HCT116 (cell line): ENCODE measurements at regions not wholly inside any gene's neighbourhood (a gene's known extent, or its start where the extent isn't known, plus 50 kb on each side); places are given as distances from the start of the nearest gene placed in this dataset.

ENCODE experiments used
- ATAC-seq: fragments of 200-7000 bp; cut with Tn5 transposase; 2 replicates; pipeline ENCODE4 v1.9.1; 2020; ENCODE audit warnings: mild to moderate bottlenecking, moderate library complexity
- BruUV-seq: library from RNA; stranded (reverse); fragments of 400-500 nt; replicated peaks from 2 replicates; lab custom pipeline; 2021; lab: Mats Ljungman, UMichigan
- CTCF ChIA-PET: fragments of 300-600 bp; sonication (Branson Sonifier 250); formaldehyde crosslinking; loops from one replicate; lab custom pipeline; 2021; ENCODE audit warnings: antibody characterized with exemption; lab: Charles Lee
- POLR2A ChIA-PET: fragments of 300-600, 350-600 bp; sonication (Branson Sonifier 250); formaldehyde crosslinking; loops from one replicate; lab custom pipeline; 2021; ENCODE audit warnings: antibody characterized with exemption; lab: Charles Lee
- RAD21 ChIA-PET, 2 experiments: fragments of 300-600 bp; sonication (Branson Sonifier 250); formaldehyde crosslinking; loops; one replicate each; lab custom pipeline; 2023; ENCODE audit warnings: low total read pairs in 2 of 2; ENCODE audit not compliant: uncharacterized antibody in 2 of 2, unreplicated experiment in 2 of 2, low non-redundant PET in 1 of 2; lab: Charles Lee
- DNase-seq: peaks from one replicate; pipeline ENCODE4 v3.0.0-alpha.2; 2010; ENCODE audit warnings: low read depth, low spot score
- H2AFZ ChIP-seq: fragments of 200-600 bp; shearing (Covaris generic), sonication (generic); 2 replicates; pipeline ENCODE4 v1.6.1; 2017; ENCODE audit warnings: low read depth, mixed run types, mixed read lengths, antibody characterized with exemption, low read length; ENCODE audit not compliant: poor library complexity, severe bottlenecking
- H3K27ac ChIP-seq: 2 replicates; pipeline ENCODE4 v1.5.1; 2012; ENCODE audit warnings: low read depth, low read length
- H3K27me3 ChIP-seq: fragments of 200-600 bp; sonication (generic); 2 replicates; pipeline ENCODE4 v1.6.1; 2016; ENCODE audit warnings: mixed run types, low read length, mixed read lengths; ENCODE audit not compliant: insufficient read depth
- H3K36me3 ChIP-seq, 2 experiments: fragments of 200-500 bp in 1 of 2; fragments of 200-600 bp in 1 of 2; sonication (Bioruptor generic) in 1 of 2; sonication (generic) in 1 of 2; 2 replicates each; pipeline versions ENCODE4 v1.5.1 to v1.6.1; 2014 to 2016; ENCODE audit warnings: low read length in 2 of 2, inconsistent platforms in 1 of 2, mixed read lengths in 1 of 2, mixed run types in 1 of 2; ENCODE audit not compliant: insufficient read depth in 2 of 2, control insufficient read depth in 1 of 2
- H3K4me1 ChIP-seq, 2 experiments: fragments of 200-600 bp in 1 of 2; sonication (generic) in 1 of 2; 2 replicates each; pipeline versions ENCODE4 v1.5.1 to v1.6.1; 2012 to 2017; ENCODE audit warnings: low read length in 2 of 2, inconsistent platforms in 1 of 2, mild to moderate bottlenecking in 1 of 2, mixed read lengths in 1 of 2, mixed run types in 1 of 2, moderate library complexity in 1 of 2; ENCODE audit not compliant: insufficient read depth in 2 of 2, control insufficient read depth in 1 of 2
- H3K4me2 ChIP-seq: fragments of 200-600 bp; sonication (generic); 2 replicates; pipeline ENCODE4 v1.6.1; 2017; ENCODE audit warnings: mixed run types, low read length, mixed read lengths
- H3K4me3 ChIP-seq, 2 experiments: fragments of 200-600 bp in 1 of 2; sonication (generic) in 1 of 2; replicated peaks in 1 of 2; 2 replicates each; pipeline ENCODE4 v1.5.1; 2011 to 2016; ENCODE audit warnings: low read length in 2 of 2, control low read depth in 1 of 2, low read depth in 1 of 2, mild to moderate bottlenecking in 1 of 2, mixed read lengths in 1 of 2, mixed run types in 1 of 2
- H3K79me2 ChIP-seq: fragments of 200-600 bp; sonication (generic); 2 replicates; pipeline ENCODE4 v1.6.1; 2017; ENCODE audit warnings: mild to moderate bottlenecking, mixed run types, low read length, moderate library complexity, mixed read lengths; ENCODE audit not compliant: insufficient read depth
- H3K9ac ChIP-seq: fragments of 200-600 bp; sonication (generic); 2 replicates; pipeline ENCODE4 v1.6.1; 2016; ENCODE audit warnings: low read length, mixed read lengths
- H3K9me2 ChIP-seq: fragments of 200-600 bp; sonication (generic), shearing (Covaris generic); 2 replicates; pipeline ENCODE4 v1.6.1; 2017; ENCODE audit warnings: mixed run types, mild to moderate bottlenecking, moderate library complexity; ENCODE audit not compliant: insufficient read depth
- H3K9me3 ChIP-seq, 2 experiments: fragments of 200-500 bp in 1 of 2; fragments of 200-600 bp in 1 of 2; sonication (Bioruptor generic) in 1 of 2; sonication (generic) in 1 of 2; 2 replicates each; pipeline ENCODE4 v1.6.1; 2014 to 2017; ENCODE audit warnings: low read length in 2 of 2, mixed read lengths in 2 of 2, inconsistent platforms in 1 of 2, low read depth in 1 of 2, mild to moderate bottlenecking in 1 of 2, mixed run types in 1 of 2, moderate library complexity in 1 of 2; ENCODE audit not compliant: control insufficient read depth in 1 of 2, insufficient read depth in 1 of 2
- H4K20me1 ChIP-seq: fragments of 200-600 bp; sonication (generic), shearing (Covaris generic); 2 replicates; pipeline ENCODE4 v1.6.1; 2017; ENCODE audit warnings: mixed run types, mild to moderate bottlenecking, moderate library complexity; ENCODE audit not compliant: insufficient read depth
- CEBPB ChIP-seq: IDR thresholded peaks from 2 replicates; pipeline ENCODE4 v1.6.1; 2012; ENCODE audit warnings: low read depth
- ELF1 ChIP-seq: IDR thresholded peaks from 2 replicates; pipeline ENCODE4 v1.6.1; 2012; ENCODE audit warnings: low read depth, borderline replicate concordance
- FOSL1 ChIP-seq: IDR thresholded peaks from 2 replicates; pipeline ENCODE4 v1.6.1; 2012; ENCODE audit warnings: low read depth
- JUND ChIP-seq: IDR thresholded peaks from 2 replicates; pipeline ENCODE4 v1.6.1; 2012
- MAX ChIP-seq: IDR thresholded peaks from 2 replicates; pipeline ENCODE4 v1.6.1; 2012
- SIN3A ChIP-seq: IDR thresholded peaks from 2 replicates; pipeline ENCODE4 v1.6.1; 2012; ENCODE audit warnings: low read depth
- TCF7L2 ChIP-seq: IDR thresholded peaks from 2 replicates; pipeline ENCODE4 v1.7.0; 2011; ENCODE audit warnings: borderline replicate concordance, inconsistent platforms; ENCODE audit not compliant: insufficient read depth, insufficient read length; ENCODE audit errors: extremely low read depth
- ZFX ChIP-seq: fragments of 450-650 bp; IDR thresholded peaks from 2 replicates; pipeline ENCODE4 v1.6.1; 2017
- ZNF274 ChIP-seq: fragments of 200-500 bp; sonication (Bioruptor generic); IDR thresholded peaks from 2 replicates; pipeline ENCODE4 v1.6.1; 2014; ENCODE audit warnings: mild to moderate bottlenecking, low read depth, low read length, inconsistent platforms
- intact Hi-C: fragments of 100-400 bp; cut with micrococcal nuclease; formaldehyde crosslinking; loops from 2 replicates; pipeline ENCODE4 v1.10.0; 2022

- CTCF ChIA-PET, result no interaction called here
- no peak for ATAC-seq
Observed at GRCh38 chr6:91097364-91097763, 510.5 kb upstream of the MAP3K7 start.

GRCh38 chr6:91094806-91095475, 508.1 kb upstream of the MAP3K7 start:
- H2AFZ ChIP-seq, result no peak overlapping the region
- H4K20me1 ChIP-seq, result no peaks in the 10 kb centered on the region
- no peaks in the 10 kb centered on the region for H3K79me2 ChIP-seq
- DNase-seq, result no peak
- no peak overlapping the region for H3K9ac ChIP-seq
- no peak overlapping the region for H3K4me2 ChIP-seq
- H3K9me3 ChIP-seq, result peaks cover 4 to 10% of the 10 kb centered on the region in 2 experiments; a peak in 2 of 4 replicates
- ATAC-seq, result no peak
- H3K36me3 ChIP-seq, result no peaks in the 10 kb centered on the region
- ChIA-PET CTCF (interaction anchor here (1.9 kb wide), 1 partner anchor 14 kb away, joined by 5 read pairs; no protein-coding TSS in a partner anchor), POLR2A (no interaction called here), RAD21 (no interaction called here)
- no peak overlapping the region for H3K4me3 ChIP-seq
- H3K27ac ChIP-seq, result no peak overlapping the region
- intact Hi-C loops, result no loop called here
- no peaks in the 10 kb centered on the region for H3K9me2 ChIP-seq
- H3K4me1 ChIP-seq, result no peaks in the 10 kb centered on the region
- no peak for TF ChIP-seq CEBPB
- no peak for TF ChIP-seq TCF7L2
- TF ChIP-seq ZNF274, result no peak
- no peak for TF ChIP-seq ELF1
- TF ChIP-seq MAX, result no peak
- no peak for TF ChIP-seq JUND
- TF ChIP-seq ZFX, result no peak
- BruUV-seq, result no TSS peak
- no peaks in the 10 kb centered on the region for H3K27me3 ChIP-seq

More at GRCh38 chr6:91097364-91097763, 510.5 kb upstream of the MAP3K7 start:
- no peaks in the 10 kb centered on the region for H4K20me1 ChIP-seq
- H3K9ac ChIP-seq, result no peak overlapping the region
- DNase-seq, result no peak
- H3K27me3 ChIP-seq, result no peaks in the 10 kb centered on the region
- H3K4me2 ChIP-seq, result no peak overlapping the region
- H3K79me2 ChIP-seq, result no peaks in the 10 kb centered on the region
- no TSS peak for BruUV-seq
- H3K36me3 ChIP-seq, result no peaks in the 10 kb centered on the region
- no peak overlapping the region for H3K27ac ChIP-seq
- RAD21 ChIA-PET, result no interaction called here
- intact Hi-C loops, result no loop called here
- H3K9me2 ChIP-seq, result no peaks in the 10 kb centered on the region
- no peak overlapping the region for H2AFZ ChIP-seq
- TF ChIP-seq SIN3A, result no peak
- no peak for TF ChIP-seq FOSL1
- no peak for TF ChIP-seq ZNF274
- no peak overlapping the region for H3K4me3 ChIP-seq
- H3K9me3 ChIP-seq, result peaks cover 4 to 5% of the 10 kb centered on the region in 2 experiments; a peak in 2 of 4 replicates
- no peaks in the 10 kb centered on the region for H3K4me1 ChIP-seq
- POLR2A ChIA-PET, result no interaction called here
